ENCODE measurements at regions not wholly inside any gene's neighbourhood (a gene's known extent, or its start where the extent isn't known, plus 50 kb on each side); places are given as distances from the start of the nearest gene placed in this dataset.

GRCh38 chr17:17417718-17418181 is 59.0 kb upstream of the MED9 start (continued):
- TF ChIP-seq ZNF407 (CRISPR knock-in tag; IDR thresholded peaks at IDR 0.05; ENCODE audit: not compliant biosample characterization) (no peak), MIER3 (CRISPR knock-in tag; IDR thresholded peaks at IDR 0.05; ENCODE audit: borderline replicate concordance) (no peak), ARHGAP35 (CRISPR knock-in tag; IDR thresholded peaks at IDR 0.05; ENCODE audit: borderline replicate concordance) (no peak), SETDB1 (CRISPR knock-in tag; IDR thresholded peaks at IDR 0.05; ENCODE audit: borderline replicate concordance) (no peak), ARNT (IDR thresholded peaks at IDR 0.05) (no peak), ZNF484 (CRISPR knock-in tag; IDR thresholded peaks at IDR 0.05; ENCODE audit: borderline replicate concordance, low read depth) (no peak), ZNF180 (CRISPR knock-in tag; IDR thresholded peaks at IDR 0.05; ENCODE audit: borderline replicate concordance, low read depth) (no peak), SP1 (IDR thresholded peaks at IDR 0.05) (no peak), SP1 (CRISPR knock-in tag; IDR thresholded peaks at IDR 0.05) (no peak), ZGPAT (CRISPR knock-in tag; IDR thresholded peaks at IDR 0.05) (0 out of 2 replicates have a peak, but pooled peaks have one; percentile 25), AHDC1 (CRISPR knock-in tag; IDR thresholded peaks at IDR 0.05; ENCODE audit: borderline replicate concordance) (peak; percentile 10; the same call in 1 of the 2 replicates), ZBTB38 (CRISPR knock-in tag; IDR thresholded peaks at IDR 0.05) (no peak), LCORL (IDR thresholded peaks at IDR 0.05) (no peak), LCORL (CRISPR knock-in tag; IDR thresholded peaks at IDR 0.05) (no peak), THAP11 (CRISPR knock-in tag; IDR thresholded peaks at IDR 0.05) (peak; percentile 35; the same call in 1 of the 2 replicates), ISL2 (CRISPR knock-in tag; IDR thresholded peaks at IDR 0.05) (peak; percentile 38; the same call in 1 of the 2 replicates), NFKB2 (CRISPR knock-in tag; IDR thresholded peaks at IDR 0.05; ENCODE audit: borderline replicate concordance) (no peak)
